Breast epithelium (tissue), 4 donors: ENCODE measurements at regions not wholly inside any gene's neighbourhood (a gene's known extent, or its start where the extent isn't known, plus 50 kb on each side); places are given as distances from the start of the nearest gene placed in this dataset.

Source experiments
- DNase-seq, 2 donors: peaks; one replicate each; pipeline ENCODE4 v3.0.0-alpha.2; 2019; ENCODE audit warnings: low spot score in 2 of 2
- H3K27ac ChIP-seq, 2 donors: fragments of 200-600 bp; sonication (generic) in 1 of 2; one replicate each; pipeline ENCODE4 v1.5.1; 2016 to 2019; ENCODE audit warnings: mild to moderate bottlenecking in 1 of 2
- H3K27me3 ChIP-seq, 2 donors: fragments of 200-600 bp; sonication (generic) in 1 of 2; one replicate each; pipeline versions ENCODE4 v1.5.1 to v1.6.0; 2017 to 2019; ENCODE audit warnings: control low read depth in 1 of 2, mild to moderate bottlenecking in 1 of 2
- H3K36me3 ChIP-seq: fragments of 200-600 bp; one replicate; pipeline ENCODE4 v1.5.1; 2019
- H3K4me1 ChIP-seq, 2 donors: fragments of 200-600 bp; sonication (generic); one replicate each; pipeline ENCODE4 v1.5.1; 2016 to 2019; ENCODE audit warnings: control low read depth in 1 of 2
- H3K4me3 ChIP-seq, 3 donors: fragments of 200-600 bp; sonication (generic); 1 replicate in 2 of 3; 2 replicates in 1 of 3; pipeline ENCODE4 v1.5.1; 2016 to 2019; ENCODE audit warnings: mild to moderate bottlenecking in 3 of 3, moderate library complexity in 2 of 3
- H3K9me3 ChIP-seq, 2 donors: fragments of 200-600 bp; sonication (generic) in 1 of 2; one replicate each; pipeline ENCODE4 v1.5.1; 2016 to 2019; ENCODE audit warnings: control low read depth in 1 of 2
- CTCF ChIP-seq, 3 donors: fragments of 450-650 bp; IDR thresholded peaks; one replicate each; pipeline ENCODE4 v1.5.1; 2016 to 2017; ENCODE audit warnings: antibody characterized with exemption in 3 of 3, mild to moderate bottlenecking in 3 of 3, moderate library complexity in 3 of 3
- POLR2A ChIP-seq: fragments of 450-650 bp; IDR thresholded peaks from one replicate; pipeline ENCODE4 v1.6.1; 2016; ENCODE audit warnings: antibody characterized with exemption, mild to moderate bottlenecking, moderate library complexity
- POLR2AphosphoS5 ChIP-seq, 3 donors: sonication (generic); formaldehyde crosslinking; IDR thresholded peaks; one replicate each; pipeline ENCODE4 v1.6.1; 2017; ENCODE audit warnings: antibody characterized with exemption in 3 of 3
- intact Hi-C: fragments of 100-400 bp; cut with DNase I; formaldehyde crosslinking; loops from one replicate; pipeline ENCODE4 v1.15.1; 2023; ENCODE audit warnings: low total_unique reads

- no peak for DNase-seq
- Histone ChIP-seq H3K4me3 (no peak overlapping the region), H3K4me1 (no peaks in the 10 kb centered on the region), H3K27ac (no peak overlapping the region), H3K27me3 (no peaks in the 10 kb centered on the region), H3K9me3 (no peaks in the 10 kb centered on the region), H3K36me3 (no peaks in the 10 kb centered on the region)
- TF ChIP-seq CTCF (IDR thresholded peaks at IDR 0.05): no peak
- no peak for TF ChIP-seq POLR2AphosphoS5 (IDR thresholded peaks at IDR 0.05)
- TF ChIP-seq POLR2A: no peak
- intact Hi-C loops: no loop called here
Measured at GRCh38 chr18:27395752-27396151, 210.6 kb upstream of the CHST9 start.

- intact Hi-C loops: no loop called here
- Histone ChIP-seq H3K27ac (no peak overlapping the region), H3K27me3 (no peaks in the 10 kb centered on the region), H3K9me3 (no peaks in the 10 kb centered on the region), H3K36me3 (no peaks in the 10 kb centered on the region), H3K4me3 (no peak overlapping the region), H3K4me1 (no peaks in the 10 kb centered on the region)
- TF ChIP-seq POLR2A: no peak
- no peak for TF ChIP-seq CTCF (IDR thresholded peaks at IDR 0.05)
- no peak for TF ChIP-seq POLR2AphosphoS5 (IDR thresholded peaks at IDR 0.05)
- DNase-seq: no peak
Measured at GRCh38 chr18:27394687-27395086, 209.6 kb upstream of the CHST9 start.

GRCh38 chr18:27382567-27383216, 197.6 kb upstream of the CHST9 start:
- no peaks in the 10 kb centered on the region for H3K27me3 ChIP-seq
- no peak overlapping the region for H3K4me3 ChIP-seq
- TF ChIP-seq POLR2AphosphoS5 (IDR thresholded peaks at IDR 0.05) (no peak), CTCF (IDR thresholded peaks at IDR 0.05) (no peak)
- no peaks in the 10 kb centered on the region for H3K4me1 ChIP-seq
- no peak overlapping the region for H3K27ac ChIP-seq
- intact Hi-C loops: no loop called here
- DNase-seq: no peak
- H3K36me3 ChIP-seq: no peaks in the 10 kb centered on the region
- H3K9me3 ChIP-seq: no peaks in the 10 kb centered on the region

DNA sequence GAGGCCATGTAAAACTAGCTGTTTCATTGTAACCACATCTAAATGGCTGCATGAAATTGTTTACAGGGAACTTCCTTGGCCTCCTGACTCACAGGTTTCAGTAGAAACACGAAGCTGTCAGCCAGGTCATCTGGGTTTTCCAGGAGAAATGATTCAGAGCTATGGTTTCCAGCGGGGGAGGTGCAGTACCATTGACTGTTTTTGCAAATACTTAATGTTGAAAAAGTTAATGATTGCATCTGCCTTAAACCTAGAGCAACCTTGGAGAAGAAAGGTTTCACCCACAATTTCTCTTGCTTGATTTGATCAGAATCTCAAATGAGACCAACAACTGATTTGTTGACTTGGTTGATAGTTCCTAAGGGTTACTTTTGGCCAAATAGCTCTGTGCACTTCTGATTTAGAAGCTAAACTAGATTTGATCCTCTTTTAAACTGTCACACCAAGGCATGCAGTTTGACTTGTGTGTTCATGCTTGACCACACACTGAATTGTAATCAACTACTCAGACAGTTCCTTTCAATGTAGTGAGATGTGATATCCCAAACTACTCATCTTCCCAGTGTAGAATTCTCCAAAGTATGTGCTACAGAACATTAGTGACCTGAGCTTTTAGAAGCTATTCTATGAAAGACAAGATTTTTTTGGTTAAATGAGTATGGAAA, 193.5 kb upstream of the CHST9 start:
- Histone ChIP-seq H3K9me3 (no peaks in the 10 kb centered on the region), H3K27ac (no peak overlapping the region), H3K4me1 (no peaks in the 10 kb centered on the region), H3K36me3 (no peaks in the 10 kb centered on the region), H3K27me3 (no peaks in the 10 kb centered on the region), H3K4me3 (no peak overlapping the region)
- TF ChIP-seq POLR2AphosphoS5 (IDR thresholded peaks at IDR 0.05) (no peak), CTCF (IDR thresholded peaks at IDR 0.05) (no peak), POLR2A (no peak)
- intact Hi-C loops: no loop called here
- DNase-seq: no peak

GRCh38 chr18:27377251-27377650, 192.1 kb upstream of the CHST9 start:
- TF ChIP-seq CTCF (IDR thresholded peaks at IDR 0.05): no peak
- TF ChIP-seq POLR2AphosphoS5 (IDR thresholded peaks at IDR 0.05): no peak
- no peak for TF ChIP-seq POLR2A
- Histone ChIP-seq H3K27ac (no peak overlapping the region), H3K36me3 (no peaks in the 10 kb centered on the region), H3K27me3 (no peaks in the 10 kb centered on the region), H3K4me3 (no peak overlapping the region), H3K9me3 (no peaks in the 10 kb centered on the region), H3K4me1 (no peaks in the 10 kb centered on the region)
- no peak for DNase-seq
- intact Hi-C loops: no loop called here
